Nephron (organoid): ENCODE measurements at regions not wholly inside any gene's neighbourhood (a gene's known extent, or its start where the extent isn't known, plus 50 kb on each side); places are given as distances from the start of the nearest gene placed in this dataset.

Experiments
- H3K27ac Mint-ChIP-seq, 3 experiments: 2 replicates each; pipeline ENCODE4 v1.8.0; 2020; ENCODE audit warnings: mixed read lengths in 3 of 3, mild to moderate bottlenecking in 2 of 3, moderate library complexity in 1 of 3
- H3K27me3 Mint-ChIP-seq: 2 replicates; pipeline ENCODE4 v1.8.0; 2021; ENCODE audit warnings: low read depth, mild to moderate bottlenecking, moderate library complexity, mixed read lengths
- H3K36me3 Mint-ChIP-seq: 2 replicates; pipeline ENCODE4 v1.8.0; 2020; ENCODE audit warnings: low read depth, mixed read lengths
- H3K4me1 Mint-ChIP-seq: 2 replicates; pipeline ENCODE4 v1.8.0; 2020; ENCODE audit warnings: mixed read lengths
- H3K4me3 Mint-ChIP-seq, 3 experiments: 2 replicates each; pipeline ENCODE4 v1.8.0; 2020; ENCODE audit warnings: mild to moderate bottlenecking in 3 of 3, mixed read lengths in 3 of 3, moderate library complexity in 2 of 3
- H3K9me3 Mint-ChIP-seq: 2 replicates; pipeline ENCODE4 v1.8.0; 2020; ENCODE audit warnings: mixed read lengths
- CTCF ChIP-seq, 3 experiments: fragments of 200-600 bp; sonication (generic); IDR thresholded peaks; one replicate each; pipeline ENCODE4 v1.5.0; 2021; ENCODE audit warnings: antibody characterized with exemption in 3 of 3; ENCODE audit not compliant: unreplicated experiment in 3 of 3

- no peak overlapping the region for H3K4me3 Mint-ChIP-seq
- peaks cover 4% of the 10 kb centered on the region for H3K9me3 Mint-ChIP-seq
- H3K4me1 Mint-ChIP-seq: peaks cover 4% of the 10 kb centered on the region
- peaks cover 29% of the 10 kb centered on the region for H3K27me3 Mint-ChIP-seq
- H3K27ac Mint-ChIP-seq: no peak overlapping the region
- TF ChIP-seq CTCF (IDR thresholded peaks at IDR 0.05; ENCODE audit: unreplicated experiment in 3 of 3): no peak
- H3K36me3 Mint-ChIP-seq: no peaks in the 10 kb centered on the region
These were observed 178.5 kb downstream of the USP12 start for GRCh38 chr13:26992951-26993719.

GRCh38 chr13:26991508-26992181, 180.0 kb downstream of the USP12 start:
- no peaks in the 10 kb centered on the region for H3K9me3 Mint-ChIP-seq
- H3K27me3 Mint-ChIP-seq: peaks cover 30% of the 10 kb centered on the region

GRCh38 chr13:26989957-26990713, 181.5 kb downstream of the USP12 start:
- Mint-ChIP-seq H3K36me3 (no peaks in the 10 kb centered on the region), H3K27me3 (peaks cover 26% of the 10 kb centered on the region), H3K9me3 (no peaks in the 10 kb centered on the region), H3K4me3 (no peak overlapping the region), H3K4me1 (peaks cover 4% of the 10 kb centered on the region), H3K27ac (peak overlapping the region in 1 of 3 experiments; percentile 41)
- TF ChIP-seq CTCF (IDR thresholded peaks at IDR 0.05; ENCODE audit: unreplicated experiment in 3 of 3): no peak

More at GRCh38 chr13:26991508-26992181, 180.0 kb downstream of the USP12 start:
- Mint-ChIP-seq H3K36me3 (no peaks in the 10 kb centered on the region), H3K27ac (no peak overlapping the region), H3K4me3 (no peak overlapping the region), H3K4me1 (peaks cover 4% of the 10 kb centered on the region)
- TF ChIP-seq CTCF (IDR thresholded peaks at IDR 0.05; ENCODE audit: unreplicated experiment in 3 of 3): no peak

GRCh38 chr13:26989261-26989956, 182.2 kb downstream of the USP12 start:
- Mint-ChIP-seq H3K4me3 (no peak overlapping the region), H3K36me3 (no peaks in the 10 kb centered on the region), H3K27ac (peak overlapping the region in 1 of 3 experiments; percentile 41), H3K4me1 (peaks cover 4% of the 10 kb centered on the region), H3K27me3 (peaks cover 25% of the 10 kb centered on the region), H3K9me3 (no peaks in the 10 kb centered on the region)
- TF ChIP-seq CTCF (IDR thresholded peaks at IDR 0.05; ENCODE audit: unreplicated experiment in 3 of 3): no peak

GRCh38 chr13:26988059-26988769, 183.4 kb downstream of the USP12 start:
- Mint-ChIP-seq H3K36me3 (no peaks in the 10 kb centered on the region), H3K9me3 (no peaks in the 10 kb centered on the region), H3K4me3 (no peak overlapping the region), H3K27ac (no peak overlapping the region), H3K4me1 (peaks cover 12% of the 10 kb centered on the region), H3K27me3 (peaks cover 31% of the 10 kb centered on the region)
- TF ChIP-seq CTCF (IDR thresholded peaks at IDR 0.05; ENCODE audit: unreplicated experiment in 3 of 3): no peak
